Naive thymus-derived CD4-positive, alpha-beta T cell (primary cell): ENCODE measurements at regions not wholly inside any gene's neighbourhood (a gene's known extent, or its start where the extent isn't known, plus 50 kb on each side); places are given as distances from the start of the nearest gene placed in this dataset.
A peak's percentile ranks its signal among the peaks of the same experiment; 100 is the strongest.
"Not testable (repeated sequence)": the region's sequence is repeated elsewhere in the genome, so short reads cannot be mapped to it uniquely, and the experiment has no call there.

Source experiments
- ATAC-seq: fragments of 150-1000 bp; cut with Tn5 transposase; 2 replicates; pipeline ENCODE4 v1.10.0; 2021; ENCODE audit warnings: mild to moderate bottlenecking, moderate library complexity
- CTCF ChIA-PET: fragments of 350-600 bp; sonication (Branson Sonifier 250); formaldehyde crosslinking; loops from one replicate; lab custom pipeline; 2021; ENCODE audit warnings: antibody characterized with exemption; lab: Charles Lee
- POLR2A ChIA-PET: fragments of 350-600 bp; sonication (Branson Sonifier 250); formaldehyde crosslinking; loops from one replicate; lab custom pipeline; 2021; ENCODE audit warnings: antibody characterized with exemption, inconsistent platforms; lab: Charles Lee
- DNase-seq, 9 donors: peaks; one replicate each; pipeline versions ENCODE4 v3.0.0 to v3.0.0-alpha.2; 2020 to 2022; ENCODE audit warnings: mixed read lengths in 1 of 9
- H3K27ac ChIP-seq: one replicate; pipeline ENCODE4 v1.7.0; 2013; ENCODE audit warnings: mild to moderate bottlenecking, low read depth, low read length, moderate library complexity
- H3K27me3 ChIP-seq, 2 donors: one replicate each; pipeline ENCODE4 v1.7.0; 2013; ENCODE audit warnings: low read length in 2 of 2, mild to moderate bottlenecking in 2 of 2, moderate library complexity in 2 of 2; ENCODE audit not compliant: control insufficient read depth in 2 of 2, insufficient read depth in 2 of 2
- H3K36me3 ChIP-seq, 3 experiments: 1 replicate in 2 of 3; 2 replicates in 1 of 3; pipeline ENCODE4 v1.7.0; 2013; ENCODE audit warnings: low read length in 3 of 3, mild to moderate bottlenecking in 3 of 3, moderate library complexity in 1 of 3; ENCODE audit not compliant: insufficient read depth in 3 of 3, control insufficient read depth in 2 of 3
- H3K4me1 ChIP-seq, 2 donors: one replicate each; pipeline ENCODE4 v1.7.0; 2013; ENCODE audit warnings: low read length in 2 of 2, mild to moderate bottlenecking in 2 of 2, moderate library complexity in 1 of 2; ENCODE audit not compliant: control insufficient read depth in 2 of 2, insufficient read depth in 2 of 2
- H3K4me3 ChIP-seq: 2 replicates; pipeline ENCODE4 v1.7.0; 2013; ENCODE audit warnings: mild to moderate bottlenecking, low read length
- H3K9me3 ChIP-seq, 3 experiments: 1 replicate in 2 of 3; 2 replicates in 1 of 3; pipeline ENCODE4 v1.7.0; 2013; ENCODE audit warnings: low read length in 3 of 3; ENCODE audit not compliant: control insufficient read depth in 2 of 3
- H3K27ac Mint-ChIP-seq, 9 donors: one replicate each; pipeline ENCODE4 v1.8.0; 2020 to 2022; ENCODE audit warnings: mixed read lengths in 9 of 9, mild to moderate bottlenecking in 8 of 9, moderate library complexity in 5 of 9, inconsistent platforms in 2 of 9
- H3K27me3 Mint-ChIP-seq, 5 donors: one replicate each; pipeline ENCODE4 v1.8.0; 2021 to 2022; ENCODE audit warnings: mixed read lengths in 5 of 5, mild to moderate bottlenecking in 1 of 5
- H3K36me3 Mint-ChIP-seq, 5 donors: one replicate each; pipeline ENCODE4 v1.8.0; 2020 to 2022; ENCODE audit warnings: mixed read lengths in 5 of 5, mild to moderate bottlenecking in 3 of 5, inconsistent platforms in 1 of 5
- H3K4me1 Mint-ChIP-seq, 7 donors: one replicate each; pipeline ENCODE4 v1.8.0; 2020 to 2022; ENCODE audit warnings: mixed read lengths in 7 of 7, mild to moderate bottlenecking in 3 of 7, inconsistent platforms in 1 of 7
- H3K4me3 Mint-ChIP-seq, 10 donors: one replicate each; pipeline ENCODE4 v1.8.0; 2020 to 2022; ENCODE audit warnings: mild to moderate bottlenecking in 10 of 10, mixed read lengths in 10 of 10, moderate library complexity in 6 of 10, inconsistent platforms in 2 of 10
- H3K9me3 Mint-ChIP-seq, 11 donors: one replicate each; pipeline ENCODE4 v1.8.0; 2020 to 2022; ENCODE audit warnings: mixed read lengths in 11 of 11, mild to moderate bottlenecking in 4 of 11, inconsistent platforms in 1 of 11, moderate library complexity in 1 of 11
- intact Hi-C, 2 donors: fragments of 100-400 bp; cut with micrococcal nuclease; formaldehyde crosslinking; loops; one replicate each; pipeline ENCODE4 v1.15.1; 2023

DNA sequence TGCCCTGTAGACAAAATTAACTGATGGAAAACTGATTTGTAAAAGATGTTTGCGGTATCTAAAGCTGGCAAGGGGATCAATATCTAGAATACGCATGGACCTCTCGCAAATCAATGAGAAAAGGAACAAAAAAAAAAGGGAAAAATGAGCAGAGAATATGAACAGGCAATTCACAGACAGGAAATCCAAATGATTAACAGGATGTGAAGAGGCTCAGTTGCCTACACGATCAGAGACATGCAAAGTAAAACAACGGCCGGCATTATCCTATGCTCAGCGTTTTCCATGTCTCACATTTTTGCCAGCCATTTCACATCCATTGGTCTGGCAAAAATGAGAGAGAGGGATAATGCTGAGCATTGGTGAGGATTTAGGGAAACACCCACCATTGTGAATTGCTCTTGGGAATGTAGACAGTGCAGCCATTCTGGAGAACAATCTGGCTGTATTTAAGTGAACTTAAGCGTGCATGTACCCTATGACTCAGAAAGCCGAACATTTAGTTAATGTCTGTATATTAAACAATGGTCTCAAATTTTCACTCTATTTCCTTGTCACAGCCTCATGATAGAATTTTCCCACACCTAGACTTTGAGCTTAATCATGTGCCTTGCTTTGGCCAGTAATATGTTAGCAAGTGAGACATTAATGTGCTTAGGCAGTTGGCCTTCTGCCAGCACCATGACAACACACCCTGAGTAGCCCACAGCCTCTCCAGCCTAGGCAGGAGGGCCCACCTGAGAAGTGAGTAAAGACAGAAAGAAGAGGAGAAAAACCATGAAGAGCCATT lies 61.0 kb upstream of the NBPF3 start:
- intact Hi-C loops: no loop called here
- H3K36me3 Mint-ChIP-seq: peaks cover 0 to 6% (median 0%) of the 10 kb centered on the region in 5 donors
- ATAC-seq (no peak), DNase-seq (no peak)
- peaks cover 0 to 15% (median 7%) of the 10 kb centered on the region in 11 donors for H3K9me3 Mint-ChIP-seq
- no peaks in the 10 kb centered on the region for H3K9me3 ChIP-seq
- H3K4me1 Mint-ChIP-seq: peaks cover 0 to 2% (median 0%) of the 10 kb centered on the region in 7 donors
- ChIA-PET CTCF (no interaction called here), POLR2A (no interaction called here)
- no peaks in the 10 kb centered on the region for H3K4me1 ChIP-seq
- H3K27ac Mint-ChIP-seq: peak overlapping the region in 2 of 9 donors; percentile 12 to 28
- H3K36me3 ChIP-seq: no peaks in the 10 kb centered on the region
- peaks cover 8 to 22% (median 13%) of the 10 kb centered on the region in 5 donors for H3K27me3 Mint-ChIP-seq
- no peak overlapping the region for H3K27ac ChIP-seq
- no peak overlapping the region for H3K4me3 ChIP-seq
- H3K27me3 ChIP-seq: no peaks in the 10 kb centered on the region
- H3K4me3 Mint-ChIP-seq: no peak overlapping the region

DNA sequence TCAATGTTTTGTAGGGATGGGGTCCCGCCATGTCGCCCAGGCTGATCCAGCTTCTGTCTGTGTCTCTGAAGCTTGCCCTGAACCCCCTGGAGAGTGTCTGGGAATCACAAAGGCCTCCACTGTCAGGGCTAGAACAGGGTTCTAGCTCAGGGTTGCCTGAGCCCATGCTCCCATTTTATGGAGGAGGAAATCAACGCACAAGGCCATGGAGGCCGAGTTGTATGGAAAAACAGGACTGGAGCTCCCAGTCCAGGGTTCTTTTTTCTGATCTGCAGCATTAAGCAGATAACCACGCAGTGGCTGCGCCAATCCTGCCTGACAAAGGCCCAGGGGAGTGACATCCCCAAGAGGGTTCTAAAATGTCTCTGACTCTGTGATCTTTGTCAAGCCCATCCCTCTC lies 67.6 kb upstream of the NBPF3 start:
- Histone ChIP-seq H3K9me3 (no peaks in the 10 kb centered on the region), H3K27me3 (no peaks in the 10 kb centered on the region), H3K4me1 (peaks cover 0 to 3% of the 10 kb centered on the region in 2 donors), H3K27ac (no peak overlapping the region), H3K36me3 (no peaks in the 10 kb centered on the region), H3K4me3 (no peak overlapping the region)
- DNase-seq: no peak
- ChIA-PET CTCF (interaction anchor here (0.7 to 11.2 kb wide), 3 partner anchors 16 to 139 kb away, joined by 3 to 231 read pairs (median 124); no protein-coding TSS in a partner anchor), POLR2A (interaction anchor here (0.7 to 1.2 kb wide), 3 partner anchors 8 to 102 kb away, joined by 3 to 6 read pairs (median 3); no protein-coding TSS in a partner anchor)
- intact Hi-C loops: no loop called here
- H3K27ac Mint-ChIP-seq: no peak overlapping the region
- no peaks in the 10 kb centered on the region for H3K36me3 Mint-ChIP-seq
- no peak overlapping the region for H3K4me3 Mint-ChIP-seq
- no peak for ATAC-seq
- H3K9me3 Mint-ChIP-seq: peaks cover 0 to 2% (median 0%) of the 10 kb centered on the region in 11 donors
- H3K4me1 Mint-ChIP-seq: peaks cover 0 to 7% (median 6%) of the 10 kb centered on the region in 7 donors
- peaks cover 0 to 3% (median 0%) of the 10 kb centered on the region in 5 donors for H3K27me3 Mint-ChIP-seq

DNA sequence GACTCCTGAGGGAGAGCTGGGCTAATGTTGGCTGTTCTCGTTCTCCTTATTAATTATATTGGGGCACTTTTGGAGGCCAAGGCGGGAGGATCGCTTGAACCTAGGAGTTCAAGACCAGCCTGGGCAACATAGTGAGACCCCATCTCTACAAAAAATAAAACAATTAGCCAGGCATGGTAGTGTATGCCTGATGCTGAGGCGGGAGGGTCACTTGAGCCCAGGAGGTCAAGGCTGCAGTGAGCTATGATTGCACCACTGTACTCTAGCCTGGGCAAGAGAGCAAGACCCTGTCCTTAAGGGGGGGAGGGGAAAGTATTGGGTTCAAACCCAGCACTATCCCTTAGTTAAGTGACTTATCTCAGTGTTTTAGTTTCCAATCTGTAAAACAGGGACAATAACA lies 70.0 kb upstream of the NBPF3 start:
- Histone ChIP-seq H3K9me3 (no peaks in the 10 kb centered on the region), H3K36me3 (no peaks in the 10 kb centered on the region), H3K27me3 (no peaks in the 10 kb centered on the region), H3K27ac (no peak overlapping the region), H3K4me1 (peaks cover 0 to 3% of the 10 kb centered on the region in 2 donors), H3K4me3 (no peak overlapping the region)
- Mint-ChIP-seq H3K4me3 (no peak overlapping the region), H3K9me3 (peaks cover 0 to 2% (median 0%) of the 10 kb centered on the region in 11 donors), H3K27me3 (peaks cover 0 to 3% (median 0%) of the 10 kb centered on the region in 5 donors), H3K4me1 (peaks cover 2 to 11% (median 6%) of the 10 kb centered on the region in 7 donors), H3K36me3 (no peaks in the 10 kb centered on the region), H3K27ac (no peak overlapping the region)
- POLR2A ChIA-PET: no interaction called here
- CTCF ChIA-PET: interaction anchor here (1.1 to 11.2 kb wide), 8 partner anchors 32 to 136 kb away, joined by 3 to 231 read pairs (median 10); no protein-coding TSS in a partner anchor
- DNase-seq: no peak
- intact Hi-C loops: loop anchor here in 1 of 2 donors (2.0 kb wide), 2 partner anchors 35 to 75 kb away; no protein-coding TSS in a partner anchor
- no peak for ATAC-seq

DNA sequence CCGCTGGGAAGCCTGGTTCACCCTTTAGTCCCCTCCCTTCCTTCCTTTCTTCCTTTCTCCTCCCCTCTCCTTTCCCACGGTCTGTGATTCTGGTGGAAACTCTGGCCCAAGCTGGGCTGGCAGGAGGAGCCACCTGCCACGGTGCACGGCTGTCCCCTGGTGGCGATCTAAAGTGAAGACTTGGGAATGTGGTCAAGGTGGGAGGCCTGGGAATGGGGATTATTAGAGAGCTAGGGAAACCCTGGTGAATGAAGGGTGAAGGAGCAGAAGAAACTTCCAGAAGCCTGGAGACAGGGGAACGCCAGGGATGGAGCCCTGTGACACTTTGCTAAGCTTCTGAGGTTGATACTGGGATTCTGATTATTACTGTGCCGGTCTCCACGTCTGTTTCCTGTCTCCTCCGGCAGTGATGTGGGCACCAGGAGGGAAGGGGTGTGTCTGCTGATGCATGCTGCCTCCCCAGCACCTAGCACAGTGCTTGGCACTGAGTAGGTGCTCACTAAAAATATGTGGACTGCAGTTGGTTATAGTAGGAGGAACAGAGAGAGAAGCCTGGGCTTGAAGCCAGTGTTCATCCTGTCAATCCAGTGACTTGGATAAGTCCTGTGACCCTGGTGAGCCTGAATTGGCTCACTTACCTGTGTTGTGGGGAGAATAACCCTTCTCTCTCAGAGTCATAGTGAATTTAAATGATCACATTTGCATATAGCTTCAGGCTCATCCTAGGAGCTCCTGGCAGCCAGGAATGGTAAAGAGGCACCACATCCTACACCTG lies 71.2 kb upstream of the NBPF3 start:
- Histone ChIP-seq H3K4me1 (peaks cover 0 to 3% of the 10 kb centered on the region in 2 donors), H3K27me3 (no peaks in the 10 kb centered on the region), H3K4me3 (no peak overlapping the region), H3K36me3 (no peaks in the 10 kb centered on the region), H3K27ac (no peak overlapping the region), H3K9me3 (no peaks in the 10 kb centered on the region)
- intact Hi-C loops: loop anchor here (1.0 to 2.0 kb wide), 8 partner anchors 23 to 291 kb away; no protein-coding TSS in a partner anchor
- peak overlapping the region in 1 of 10 donors; percentile 15 for H3K4me3 Mint-ChIP-seq
- CTCF ChIA-PET: interaction anchor here (0.6 to 11.2 kb wide), 30 partner anchors 8 to 682 kb away, joined by 3 to 231 read pairs (median 4); no protein-coding TSS in a partner anchor
- ATAC-seq (peak; percentile 83), DNase-seq (peak; percentile 16 to 69 (median 50))
- H3K27me3 Mint-ChIP-seq: peaks cover 0 to 3% (median 0%) of the 10 kb centered on the region in 5 donors
- H3K36me3 Mint-ChIP-seq: no peaks in the 10 kb centered on the region
- H3K27ac Mint-ChIP-seq: peak overlapping the region in 4 of 9 donors; percentile 7 to 63 (median 51)
- H3K9me3 Mint-ChIP-seq: peaks cover 0 to 2% (median 0%) of the 10 kb centered on the region in 11 donors
- H3K4me1 Mint-ChIP-seq: peaks cover 6 to 16% (median 7%) of the 10 kb centered on the region in 7 donors
- POLR2A ChIA-PET: interaction anchor here (0.6 to 2.1 kb wide), 10 partner anchors 23 to 114 kb away, joined by 3 to 12 read pairs (median 3); no protein-coding TSS in a partner anchor

DNA sequence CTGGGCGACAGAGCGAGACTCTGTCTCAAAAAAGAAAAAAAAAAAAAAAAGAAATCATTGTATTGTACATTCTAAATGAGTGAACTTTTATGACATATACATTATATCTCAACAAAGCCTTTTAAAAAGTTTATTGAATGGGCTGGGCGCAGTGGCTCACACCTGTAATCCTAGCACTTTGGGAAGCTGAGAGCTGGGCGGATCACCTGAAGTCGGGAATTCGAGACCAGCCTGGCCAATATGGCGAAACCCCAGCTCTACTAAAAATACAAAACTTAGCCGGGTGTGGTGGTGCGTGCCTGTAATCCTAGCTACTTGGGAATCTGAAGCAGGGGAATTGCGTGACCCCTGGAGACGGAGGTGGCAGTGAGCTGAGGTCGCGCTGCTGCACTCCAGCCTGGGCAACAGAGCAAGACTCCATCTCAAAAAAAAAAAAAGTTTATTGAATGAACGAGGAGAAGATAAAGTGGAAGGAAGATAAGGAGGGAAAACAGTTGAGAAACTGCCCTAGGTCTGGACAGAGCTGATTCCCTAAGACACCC lies 71.9 kb upstream of the NBPF3 start:
- not testable (repeated sequence) for H3K4me3 Mint-ChIP-seq, H3K4me3 ChIP-seq, H3K27me3 Mint-ChIP-seq, H3K9me3 ChIP-seq, H3K27me3 ChIP-seq, H3K9me3 Mint-ChIP-seq, DNase-seq, H3K27ac ChIP-seq, ATAC-seq, H3K4me1 ChIP-seq, H3K36me3 ChIP-seq, H3K36me3 Mint-ChIP-seq
- intact Hi-C loops: loop anchor here (1.0 to 2.0 kb wide), 8 partner anchors 23 to 291 kb away; no protein-coding TSS in a partner anchor
- POLR2A ChIA-PET: interaction anchor here (0.7 to 2.1 kb wide), 10 partner anchors 23 to 142 kb away, joined by 3 to 12 read pairs (median 3); no protein-coding TSS in a partner anchor
- CTCF ChIA-PET: interaction anchor here (0.6 to 11.2 kb wide), 25 partner anchors 7 to 215 kb away, joined by 3 to 231 read pairs (median 4); no protein-coding TSS in a partner anchor
- H3K27ac Mint-ChIP-seq: peak overlapping the region in 1 of 9 donors; percentile 46
- peaks cover 6 to 16% (median 7%) of the 10 kb centered on the region in 7 donors for H3K4me1 Mint-ChIP-seq

DNA sequence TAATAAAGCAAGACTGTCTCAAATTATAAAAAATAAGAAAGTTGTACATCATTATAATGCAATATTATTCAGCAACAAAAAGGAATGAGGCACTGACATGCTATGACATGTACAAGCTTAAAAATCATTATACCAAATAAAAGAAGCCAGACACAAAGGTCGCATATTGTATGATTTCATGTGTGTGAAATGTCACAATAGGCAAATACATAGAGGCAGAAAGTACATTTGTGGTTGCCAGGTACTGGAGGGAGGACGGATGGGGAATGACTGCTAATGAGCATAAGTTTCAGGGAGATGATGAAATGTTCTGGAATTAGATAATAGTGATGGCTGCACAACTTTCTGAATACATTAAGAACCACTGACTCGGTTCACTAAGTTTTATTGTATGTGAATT lies 73.6 kb upstream of the NBPF3 start:
- H3K4me1 Mint-ChIP-seq: peaks cover 6 to 16% (median 7%) of the 10 kb centered on the region in 7 donors
- ChIA-PET POLR2A (interaction anchor here (1.1 kb wide), 1 partner anchor 95 kb away, joined by 3 read pairs; no protein-coding TSS in a partner anchor), CTCF (interaction anchor here (0.8 to 11.2 kb wide), 7 partner anchors 13 to 150 kb away, joined by 3 to 231 read pairs (median 14); no protein-coding TSS in a partner anchor)
- Histone ChIP-seq H3K9me3 (no peaks in the 10 kb centered on the region), H3K27me3 (no peaks in the 10 kb centered on the region), H3K27ac (no peak overlapping the region), H3K4me1 (peaks cover 0 to 3% of the 10 kb centered on the region in 2 donors), H3K4me3 (no peak overlapping the region), H3K36me3 (no peaks in the 10 kb centered on the region)
- ATAC-seq: no peak
- DNase-seq: no peak
- H3K27ac Mint-ChIP-seq: no peak overlapping the region
- no peaks in the 10 kb centered on the region for H3K36me3 Mint-ChIP-seq
- no peaks in the 10 kb centered on the region for H3K9me3 Mint-ChIP-seq
- intact Hi-C loops: no loop called here
- no peak overlapping the region for H3K4me3 Mint-ChIP-seq
- peaks cover 0 to under 1% (median 0%) of the 10 kb centered on the region in 5 donors for H3K27me3 Mint-ChIP-seq
